Right atrium auricular region (tissue), 2 donors: ENCODE measurements at regions not wholly inside any gene's neighbourhood (a gene's known extent, or its start where the extent isn't known, plus 50 kb on each side); places are given as distances from the start of the nearest gene placed in this dataset.

Source experiments
- DNase-seq: peaks from one replicate; pipeline ENCODE4 v3.0.0-alpha.2; 2019; ENCODE audit warnings: low spot score
- H3K27ac ChIP-seq, 2 donors: fragments of 200-600 bp; sonication (generic); 1 replicate in 1 of 2; 2 replicates in 1 of 2; pipeline ENCODE4 v1.5.1; 2016 to 2019
- H3K27me3 ChIP-seq, 2 donors: fragments of 200-600 bp; sonication (generic); one replicate each; pipeline versions ENCODE4 v1.5.1 to v1.6.0; 2017 to 2019
- H3K36me3 ChIP-seq: fragments of 200-600 bp; sonication (generic); one replicate; pipeline ENCODE4 v1.5.1; 2016
- H3K4me1 ChIP-seq, 2 donors: fragments of 200-600 bp; sonication (generic); one replicate each; pipeline versions ENCODE4 v1.5.1 to v1.6.0; 2017 to 2019
- H3K4me3 ChIP-seq, 2 donors: fragments of 200-600 bp; sonication (generic); 1 replicate in 1 of 2; 2 replicates in 1 of 2; pipeline ENCODE4 v1.5.1; 2017 to 2019; ENCODE audit warnings: mild to moderate bottlenecking in 1 of 2, moderate library complexity in 1 of 2
- H3K9me3 ChIP-seq, 2 donors: fragments of 200-600 bp; sonication (generic); one replicate each; pipeline ENCODE4 v1.5.1; 2019
- TF ChIP-seq, protein P1 (sequence below), 2 donors: fragments of 200-600 bp; sonication (generic); IDR thresholded peaks; one replicate each; pipeline ENCODE4 v1.5.1; 2019; ENCODE audit warnings: antibody characterized with exemption in 2 of 2

DNA sequence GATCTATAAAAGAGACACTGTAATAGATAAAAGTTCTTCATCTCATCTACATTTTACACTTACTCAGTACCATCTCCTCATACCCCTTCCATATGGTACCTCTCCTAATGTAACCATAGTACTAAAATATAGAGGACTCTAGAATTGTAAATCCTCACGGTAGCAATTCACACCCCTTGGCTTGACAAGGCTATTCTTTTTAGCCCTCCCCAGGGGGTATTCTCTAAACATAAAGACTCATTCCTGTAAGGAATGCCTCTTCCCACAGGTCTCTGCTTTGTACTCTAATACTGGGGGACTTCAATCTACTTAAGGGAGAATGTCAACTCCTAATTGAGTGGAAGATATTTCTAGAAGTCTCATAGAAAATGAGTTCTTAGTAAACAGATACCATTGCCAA lies 85.9 kb downstream of the VIP start:
- Histone ChIP-seq H3K27ac (no peak overlapping the region), H3K4me1 (no peaks in the 10 kb centered on the region)
- TF ChIP-seq, protein P1, sequence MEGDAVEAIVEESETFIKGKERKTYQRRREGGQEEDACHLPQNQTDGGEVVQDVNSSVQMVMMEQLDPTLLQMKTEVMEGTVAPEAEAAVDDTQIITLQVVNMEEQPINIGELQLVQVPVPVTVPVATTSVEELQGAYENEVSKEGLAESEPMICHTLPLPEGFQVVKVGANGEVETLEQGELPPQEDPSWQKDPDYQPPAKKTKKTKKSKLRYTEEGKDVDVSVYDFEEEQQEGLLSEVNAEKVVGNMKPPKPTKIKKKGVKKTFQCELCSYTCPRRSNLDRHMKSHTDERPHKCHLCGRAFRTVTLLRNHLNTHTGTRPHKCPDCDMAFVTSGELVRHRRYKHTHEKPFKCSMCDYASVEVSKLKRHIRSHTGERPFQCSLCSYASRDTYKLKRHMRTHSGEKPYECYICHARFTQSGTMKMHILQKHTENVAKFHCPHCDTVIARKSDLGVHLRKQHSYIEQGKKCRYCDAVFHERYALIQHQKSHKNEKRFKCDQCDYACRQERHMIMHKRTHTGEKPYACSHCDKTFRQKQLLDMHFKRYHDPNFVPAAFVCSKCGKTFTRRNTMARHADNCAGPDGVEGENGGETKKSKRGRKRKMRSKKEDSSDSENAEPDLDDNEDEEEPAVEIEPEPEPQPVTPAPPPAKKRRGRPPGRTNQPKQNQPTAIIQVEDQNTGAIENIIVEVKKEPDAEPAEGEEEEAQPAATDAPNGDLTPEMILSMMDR (IDR thresholded peaks at IDR 0.05) = no peak

DNA sequence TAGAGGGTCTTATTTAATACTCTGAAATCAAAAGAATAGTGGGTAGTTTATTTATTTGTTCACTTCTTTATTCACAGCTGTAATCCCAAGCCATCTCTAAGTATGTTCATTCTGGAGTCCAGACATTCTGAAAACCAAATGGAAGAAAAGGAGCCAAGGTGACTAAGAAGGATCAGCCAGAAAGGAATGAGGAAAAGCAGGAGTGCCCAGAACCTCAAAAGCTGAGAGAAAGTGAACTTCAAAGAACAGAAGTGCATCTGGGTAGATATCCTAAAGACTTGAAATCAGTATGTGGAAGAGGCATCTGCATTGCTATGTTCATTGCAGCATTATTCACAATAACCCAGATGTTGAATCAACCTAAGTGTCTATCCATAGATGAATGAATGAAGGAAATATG lies 94.8 kb downstream of the VIP start:
- H3K9me3 ChIP-seq = no peaks in the 10 kb centered on the region
- DNase-seq = no peak
- H3K4me1 ChIP-seq = no peaks in the 10 kb centered on the region
- H3K4me3 ChIP-seq = no peak overlapping the region
- H3K27ac ChIP-seq = no peak overlapping the region
- H3K27me3 ChIP-seq = no peaks in the 10 kb centered on the region
- TF ChIP-seq, protein P1 (IDR thresholded peaks at IDR 0.05) = no peak
- H3K36me3 ChIP-seq = no peaks in the 10 kb centered on the region

More for the DNA sequence above, 85.9 kb downstream of the VIP start:
- Histone ChIP-seq H3K36me3 (no peaks in the 10 kb centered on the region), H3K9me3 (peaks cover 0 to 7% of the 10 kb centered on the region in 2 donors), H3K4me3 (no peak overlapping the region), H3K27me3 (no peaks in the 10 kb centered on the region)
- no peak for DNase-seq

DNA sequence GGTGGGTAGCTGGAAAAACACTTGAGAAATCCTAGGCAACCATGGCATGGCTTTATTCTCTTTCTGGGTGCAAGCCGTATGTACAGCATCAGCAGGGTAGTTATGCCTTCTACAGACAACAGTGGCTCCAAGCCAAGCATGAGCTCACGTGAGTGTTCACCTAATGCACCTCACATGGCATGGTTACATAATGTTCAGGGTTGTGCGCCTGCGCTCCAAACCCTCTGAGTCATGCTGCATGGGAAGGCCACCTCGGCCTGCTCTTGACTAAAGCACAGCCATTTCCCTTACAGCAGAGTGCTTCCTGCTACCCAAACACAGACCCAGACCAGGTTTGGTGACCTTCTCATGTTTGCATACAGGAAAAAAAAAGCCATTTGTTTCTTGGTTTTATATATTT lies 96.2 kb downstream of the VIP start:
- no peak overlapping the region for H3K27ac ChIP-seq
- H3K4me1 ChIP-seq = no peaks in the 10 kb centered on the region
- no peaks in the 10 kb centered on the region for H3K36me3 ChIP-seq
- TF ChIP-seq, protein P1 (IDR thresholded peaks at IDR 0.05) = no peak
- no peak overlapping the region for H3K4me3 ChIP-seq
- no peaks in the 10 kb centered on the region for H3K27me3 ChIP-seq
- no peak for DNase-seq
- H3K9me3 ChIP-seq = no peaks in the 10 kb centered on the region

- no peaks in the 10 kb centered on the region for H3K9me3 ChIP-seq
- no peak overlapping the region for H3K27ac ChIP-seq
- H3K36me3 ChIP-seq = no peaks in the 10 kb centered on the region
- H3K4me1 ChIP-seq = no peaks in the 10 kb centered on the region
- no peak for DNase-seq
- H3K27me3 ChIP-seq = no peaks in the 10 kb centered on the region
- no peak overlapping the region for H3K4me3 ChIP-seq
- TF ChIP-seq, protein P1 (IDR thresholded peaks at IDR 0.05) = no peak
Observed at GRCh38 chr6:152848919-152849318, 98.3 kb downstream of the VIP start.

- no peak for DNase-seq
- Histone ChIP-seq H3K9me3 (no peaks in the 10 kb centered on the region), H3K27ac (no peak overlapping the region), H3K27me3 (no peaks in the 10 kb centered on the region), H3K4me3 (no peak overlapping the region), H3K36me3 (no peaks in the 10 kb centered on the region), H3K4me1 (no peaks in the 10 kb centered on the region)
- TF ChIP-seq, protein P1 (IDR thresholded peaks at IDR 0.05) = no peak
Observed at GRCh38 chr6:152854086-152854795, 103.6 kb downstream of the VIP start.

- H3K4me3 ChIP-seq = no peak overlapping the region
Observed at GRCh38 chr6:152858141-152858540, 107.5 kb downstream of the VIP start.

More at GRCh38 chr6:152858141-152858540, 107.5 kb downstream of the VIP start:
- Histone ChIP-seq H3K27ac (no peak overlapping the region), H3K36me3 (no peaks in the 10 kb centered on the region), H3K27me3 (no peaks in the 10 kb centered on the region), H3K9me3 (no peaks in the 10 kb centered on the region), H3K4me1 (no peaks in the 10 kb centered on the region)
- no peak for DNase-seq
- TF ChIP-seq, protein P1 (IDR thresholded peaks at IDR 0.05) = no peak
